ENCODE measurements at regions not wholly inside any gene's neighbourhood (a gene's known extent, or its start where the extent isn't known, plus 50 kb on each side); places are given as distances from the start of the nearest gene placed in this dataset.

DNA sequence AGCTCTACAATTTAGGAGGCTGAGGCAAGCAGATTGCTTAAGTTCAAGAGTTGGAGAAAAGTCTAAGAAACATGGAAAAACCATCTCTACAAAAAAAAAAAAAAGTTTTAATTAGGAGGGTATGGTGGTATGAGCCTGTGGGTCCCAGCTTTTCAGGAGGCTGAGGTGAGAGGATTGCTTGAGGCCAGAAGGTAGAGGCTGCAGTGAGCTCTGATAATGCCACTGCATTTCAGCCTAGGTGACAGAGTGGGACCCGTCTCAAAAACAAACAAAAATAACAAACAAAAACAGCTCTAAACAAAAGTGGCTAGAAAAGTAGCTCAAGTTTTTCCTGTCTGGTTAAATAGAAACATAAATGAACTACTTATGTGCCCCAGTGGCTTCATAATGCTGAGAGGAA is 2133.6 kb upstream of the DEFB115 start:
- no peak for DNase-seq (ENCODE audit: insufficient read length, low spot score)
- TF ChIP-seq, protein P1, sequence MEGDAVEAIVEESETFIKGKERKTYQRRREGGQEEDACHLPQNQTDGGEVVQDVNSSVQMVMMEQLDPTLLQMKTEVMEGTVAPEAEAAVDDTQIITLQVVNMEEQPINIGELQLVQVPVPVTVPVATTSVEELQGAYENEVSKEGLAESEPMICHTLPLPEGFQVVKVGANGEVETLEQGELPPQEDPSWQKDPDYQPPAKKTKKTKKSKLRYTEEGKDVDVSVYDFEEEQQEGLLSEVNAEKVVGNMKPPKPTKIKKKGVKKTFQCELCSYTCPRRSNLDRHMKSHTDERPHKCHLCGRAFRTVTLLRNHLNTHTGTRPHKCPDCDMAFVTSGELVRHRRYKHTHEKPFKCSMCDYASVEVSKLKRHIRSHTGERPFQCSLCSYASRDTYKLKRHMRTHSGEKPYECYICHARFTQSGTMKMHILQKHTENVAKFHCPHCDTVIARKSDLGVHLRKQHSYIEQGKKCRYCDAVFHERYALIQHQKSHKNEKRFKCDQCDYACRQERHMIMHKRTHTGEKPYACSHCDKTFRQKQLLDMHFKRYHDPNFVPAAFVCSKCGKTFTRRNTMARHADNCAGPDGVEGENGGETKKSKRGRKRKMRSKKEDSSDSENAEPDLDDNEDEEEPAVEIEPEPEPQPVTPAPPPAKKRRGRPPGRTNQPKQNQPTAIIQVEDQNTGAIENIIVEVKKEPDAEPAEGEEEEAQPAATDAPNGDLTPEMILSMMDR (IDR thresholded peaks at IDR 0.05; ENCODE audit: insufficient read depth, missing control alignments), result no peak
- FAIRE-seq, result no peak
